Trophoblast cell (in vitro differentiated cells and primary cell): ENCODE measurements at regions not wholly inside any gene's neighbourhood (a gene's known extent, or its start where the extent isn't known, plus 50 kb on each side); places are given as distances from the start of the nearest gene placed in this dataset.

Source experiments
- DNase-seq, 2 donors: peaks; one replicate each; pipeline ENCODE4 v3.0.0-alpha.2; 2016
- H2AFZ ChIP-seq: 2 replicates; pipeline ENCODE4 v1.6.1; 2013; ENCODE audit warnings: low read length, moderate library complexity, mild to moderate bottlenecking; ENCODE audit not compliant: insufficient read depth, poor library complexity
- H2AK5ac ChIP-seq: 2 replicates; pipeline ENCODE4 v1.6.1; 2013; ENCODE audit warnings: mild to moderate bottlenecking, low read length
- H2BK120ac ChIP-seq: 2 replicates; pipeline ENCODE4 v1.6.1; 2013; ENCODE audit warnings: low read length, mild to moderate bottlenecking, moderate library complexity; ENCODE audit not compliant: insufficient read depth, poor library complexity
- H2BK12ac ChIP-seq: 2 replicates; pipeline ENCODE4 v1.6.1; 2013; ENCODE audit warnings: mild to moderate bottlenecking, low read length, moderate library complexity
- H2BK5ac ChIP-seq: 2 replicates; pipeline ENCODE4 v1.6.1; 2013; ENCODE audit warnings: low read length, low read depth, moderate library complexity, mild to moderate bottlenecking; ENCODE audit not compliant: poor library complexity
- H3K14ac ChIP-seq: 2 replicates; pipeline ENCODE4 v1.6.1; 2013; ENCODE audit warnings: mild to moderate bottlenecking, low read length
- H3K18ac ChIP-seq: 2 replicates; pipeline ENCODE4 v1.6.1; 2013; ENCODE audit warnings: mild to moderate bottlenecking, low read length
- H3K23ac ChIP-seq: 2 replicates; pipeline ENCODE4 v1.6.1; 2013; ENCODE audit warnings: low read length
- H3K27ac ChIP-seq: 2 replicates; pipeline ENCODE4 v1.5.1; 2013; ENCODE audit warnings: low read depth, mild to moderate bottlenecking, inconsistent platforms, low read length, moderate library complexity
- H3K27me3 ChIP-seq: 2 replicates; pipeline ENCODE4 v1.6.1; 2013; ENCODE audit warnings: inconsistent platforms, mild to moderate bottlenecking, low read length, moderate library complexity; ENCODE audit not compliant: insufficient read depth
- H3K36me3 ChIP-seq, 2 experiments: 1 replicate in 1 of 2; 2 replicates in 1 of 2; pipeline ENCODE4 v1.6.1; 2013; ENCODE audit warnings: low read length in 2 of 2, mild to moderate bottlenecking in 2 of 2, moderate library complexity in 1 of 2; ENCODE audit not compliant: insufficient read depth in 2 of 2, control insufficient read depth in 1 of 2
- H3K4ac ChIP-seq: 2 replicates; pipeline ENCODE4 v1.6.1; 2013; ENCODE audit warnings: low read depth, mild to moderate bottlenecking, low read length, moderate library complexity
- H3K4me1 ChIP-seq, 2 experiments: 1 replicate in 1 of 2; 2 replicates in 1 of 2; pipeline ENCODE4 v1.6.1; 2013; ENCODE audit warnings: low read length in 2 of 2, mild to moderate bottlenecking in 2 of 2, moderate library complexity in 1 of 2; ENCODE audit not compliant: insufficient read depth in 2 of 2, control insufficient read depth in 1 of 2
- H3K4me2 ChIP-seq: 2 replicates; pipeline ENCODE4 v1.6.1; 2013; ENCODE audit warnings: inconsistent platforms, mild to moderate bottlenecking, low read length, moderate library complexity
- H3K4me3 ChIP-seq: 2 replicates; pipeline ENCODE4 v1.5.1; 2013; ENCODE audit warnings: mild to moderate bottlenecking, low read depth, low read length, inconsistent platforms
- H3K79me1 ChIP-seq: one replicate; pipeline ENCODE4 v1.6.1; 2013; ENCODE audit warnings: low read length
- H3K79me2 ChIP-seq: 2 replicates; pipeline ENCODE4 v1.6.1; 2013; ENCODE audit warnings: low read length, mild to moderate bottlenecking; ENCODE audit not compliant: control insufficient read depth, insufficient read depth, poor library complexity
- H3K9ac ChIP-seq: 2 replicates; pipeline ENCODE4 v1.6.1; 2013; ENCODE audit warnings: mild to moderate bottlenecking, low read length
- H3K9me3 ChIP-seq: 2 replicates; pipeline ENCODE4 v1.6.1; 2013; ENCODE audit warnings: low read depth, mild to moderate bottlenecking, control low read depth, inconsistent platforms, low read length; ENCODE audit not compliant: insufficient read depth
- H4K12ac ChIP-seq: 2 replicates; pipeline ENCODE4 v1.6.1; 2013; ENCODE audit warnings: low read depth, mild to moderate bottlenecking, low read length, moderate library complexity
- H4K8ac ChIP-seq: 2 replicates; pipeline ENCODE4 v1.6.1; 2013; ENCODE audit warnings: low read depth, mild to moderate bottlenecking, low read length, moderate library complexity
- H4K91ac ChIP-seq: one replicate; pipeline ENCODE4 v1.6.1; 2013; ENCODE audit warnings: low read depth, mild to moderate bottlenecking, low read length, moderate library complexity
- WGBS: extraction: QIAGEN DNeasy Blood & Tissue Kit; methylation state at CpG from one replicate; pipeline ENCODE4 v1.1.7; 2013; ENCODE audit warnings: missing lambda C conversion rate; ENCODE audit not compliant: insufficient read length, insufficient coverage; ENCODE audit errors: extremely low coverage; 5-methylcytosine and 5-hydroxymethylcytosine counted together

DNA sequence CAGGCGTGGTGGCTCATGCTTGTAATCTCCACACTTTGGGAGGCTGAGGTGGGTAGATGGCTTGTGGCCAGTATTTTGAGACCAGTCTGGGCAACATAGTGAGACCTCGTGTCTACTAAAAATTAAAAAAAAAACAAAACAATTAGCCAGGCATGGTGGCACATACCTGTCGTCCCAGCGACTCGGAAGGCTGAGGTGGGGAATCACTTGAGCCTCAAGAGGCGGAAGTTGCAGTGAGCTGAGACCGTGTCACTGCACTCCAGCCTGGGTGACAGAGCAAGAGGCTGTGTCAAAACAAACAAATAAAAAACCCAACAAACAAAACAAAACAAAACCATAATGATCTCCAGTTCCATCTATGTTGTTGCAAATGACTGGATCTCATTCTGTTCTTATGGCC is 341.3 kb upstream of the CFAP20DC start:
- Histone ChIP-seq H3K9ac (no peak overlapping the region), H3K79me2 (no peaks in the 10 kb centered on the region), H4K91ac (no peak overlapping the region), H3K18ac (no peak overlapping the region), H3K14ac (no peak overlapping the region), H3K4me2 (no peak overlapping the region), H2BK120ac (no peak overlapping the region), H3K27me3 (no peaks in the 10 kb centered on the region), H3K9me3 (no peaks in the 10 kb centered on the region), H4K8ac (no peak overlapping the region), H2BK5ac (no peak overlapping the region), H4K12ac (no peak overlapping the region), H2AFZ (no peak overlapping the region), H3K4ac (no peak overlapping the region), H3K36me3 (no peaks in the 10 kb centered on the region), H3K4me3 (no peak overlapping the region), H3K79me1 (no peaks in the 10 kb centered on the region), H2AK5ac (no peak overlapping the region), H3K4me1 (no peaks in the 10 kb centered on the region), H3K27ac (no peak overlapping the region), H3K23ac (no peak overlapping the region), H2BK12ac (no peak overlapping the region)
- WGBS = no CpG with 5 or more reads among the region's 7 CpGs
- no peak for DNase-seq

DNA sequence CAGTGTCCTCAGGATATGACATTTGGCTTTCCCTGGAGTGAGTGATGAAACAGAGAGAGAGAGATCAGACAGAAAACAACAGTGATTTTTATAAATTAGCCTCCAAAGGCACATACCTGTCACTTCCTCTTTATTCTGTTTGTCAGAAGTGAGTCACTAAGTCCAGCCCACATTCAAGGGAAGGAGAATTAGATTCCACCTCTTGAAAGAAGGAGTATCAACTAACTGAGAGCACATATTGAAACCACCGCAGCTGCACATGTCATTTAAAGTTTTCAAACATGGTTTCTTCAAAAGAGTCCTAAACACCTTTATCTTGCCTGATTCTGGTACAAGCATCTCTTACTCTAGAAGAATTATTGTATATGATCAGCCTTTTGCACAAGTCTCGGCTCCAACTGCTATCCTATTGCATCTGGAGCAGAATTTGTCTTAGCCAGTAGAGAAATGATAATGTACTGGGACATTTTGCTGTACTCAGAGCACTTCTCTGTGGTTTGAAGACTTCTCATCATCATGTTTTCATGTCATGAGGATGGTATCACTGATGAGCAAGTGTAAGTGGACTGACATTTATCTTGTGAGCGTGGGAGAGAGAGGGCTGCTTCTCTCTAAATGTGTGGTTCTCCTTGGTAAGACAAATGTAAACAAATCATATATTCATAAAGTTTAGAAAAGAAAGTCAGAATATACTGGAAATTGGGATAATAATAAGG is 338.9 kb upstream of the CFAP20DC start:
- DNase-seq = no peak
- no peak overlapping the region for H3K4me3 ChIP-seq
- no CpG with 5 or more reads among the region's 3 CpGs for WGBS
- no peaks in the 10 kb centered on the region for H3K4me1 ChIP-seq
- no peak overlapping the region for H4K8ac ChIP-seq
- no peak overlapping the region for H2AK5ac ChIP-seq
- no peak overlapping the region for H4K91ac ChIP-seq
- H2BK120ac ChIP-seq = no peak overlapping the region
- no peak overlapping the region for H3K14ac ChIP-seq
- no peak overlapping the region for H3K23ac ChIP-seq
- no peak overlapping the region for H2BK5ac ChIP-seq
- no peaks in the 10 kb centered on the region for H3K79me2 ChIP-seq
- peaks cover 2% of the 10 kb centered on the region for H3K9me3 ChIP-seq
- no peaks in the 10 kb centered on the region for H3K79me1 ChIP-seq
- no peak overlapping the region for H3K9ac ChIP-seq
- H2AFZ ChIP-seq = no peak overlapping the region
- no peak overlapping the region for H3K4ac ChIP-seq
- H3K18ac ChIP-seq = no peak overlapping the region
- H3K36me3 ChIP-seq = no peaks in the 10 kb centered on the region
- no peaks in the 10 kb centered on the region for H3K27me3 ChIP-seq
- H3K27ac ChIP-seq = no peak overlapping the region
- no peak overlapping the region for H3K4me2 ChIP-seq
- no peak overlapping the region for H2BK12ac ChIP-seq
- no peak overlapping the region for H4K12ac ChIP-seq

- Histone ChIP-seq H2BK5ac (no peak overlapping the region), H3K14ac (no peak overlapping the region), H4K12ac (no peak overlapping the region), H3K27ac (no peak overlapping the region), H3K9me3 (peaks cover 2% of the 10 kb centered on the region), H2BK120ac (no peak overlapping the region), H4K8ac (no peak overlapping the region), H2AFZ (no peak overlapping the region), H3K27me3 (no peaks in the 10 kb centered on the region), H3K4me3 (no peak overlapping the region), H3K18ac (no peak overlapping the region), H3K79me1 (no peaks in the 10 kb centered on the region), H3K36me3 (no peaks in the 10 kb centered on the region), H3K4me1 (no peaks in the 10 kb centered on the region), H4K91ac (no peak overlapping the region), H3K79me2 (no peaks in the 10 kb centered on the region), H2BK12ac (no peak overlapping the region), H2AK5ac (no peak overlapping the region), H3K4ac (no peak overlapping the region), H3K23ac (no peak overlapping the region), H3K9ac (no peak overlapping the region), H3K4me2 (no peak overlapping the region)
- peak in 1 of 2 donors; percentile 24 for DNase-seq
- no CpG with 5 or more reads among the region's 5 CpGs for WGBS
Observed at GRCh38 chr3:59386165-59386564, 336.3 kb upstream of the CFAP20DC start.

GRCh38 chr3:59385547-59385946 is 335.7 kb upstream of the CFAP20DC start:
- no peak overlapping the region for H4K91ac ChIP-seq
- WGBS = no CpG with 5 or more reads among the region's 7 CpGs

More at GRCh38 chr3:59385547-59385946, 335.7 kb upstream of the CFAP20DC start:
- no peak overlapping the region for H3K9ac ChIP-seq
- H3K4ac ChIP-seq = no peak overlapping the region
- no peaks in the 10 kb centered on the region for H3K79me1 ChIP-seq
- no peaks in the 10 kb centered on the region for H3K79me2 ChIP-seq
- H2AK5ac ChIP-seq = no peak overlapping the region
- H3K27ac ChIP-seq = no peak overlapping the region
- no peak overlapping the region for H2BK12ac ChIP-seq
- no peak for DNase-seq
- no peaks in the 10 kb centered on the region for H3K4me1 ChIP-seq
- H3K4me3 ChIP-seq = no peak overlapping the region
- H3K4me2 ChIP-seq = no peak overlapping the region
- no peak overlapping the region for H2AFZ ChIP-seq
- H3K18ac ChIP-seq = no peak overlapping the region
- H4K8ac ChIP-seq = no peak overlapping the region
- H2BK120ac ChIP-seq = no peak overlapping the region
- no peak overlapping the region for H3K14ac ChIP-seq
- H4K12ac ChIP-seq = no peak overlapping the region
- peaks cover 2% of the 10 kb centered on the region for H3K9me3 ChIP-seq
- H3K36me3 ChIP-seq = no peaks in the 10 kb centered on the region
- no peak overlapping the region for H3K23ac ChIP-seq
- H3K27me3 ChIP-seq = no peaks in the 10 kb centered on the region
- H2BK5ac ChIP-seq = no peak overlapping the region
